GM20000 (cell line): ENCODE measurements at regions not wholly inside any gene's neighbourhood (a gene's known extent, or its start where the extent isn't known, plus 50 kb on each side); places are given as distances from the start of the nearest gene placed in this dataset.

Experiments used
- DNase-seq: peaks from one replicate; pipeline ENCODE4 v3.0.0; 2012; ENCODE audit warnings: low spot score
- CTCF ChIP-seq: IDR thresholded peaks from 2 replicates; pipeline ENCODE4 v1.5.1; 2012; ENCODE audit warnings: mild to moderate bottlenecking, control low read depth; ENCODE audit errors: extremely low read depth, missing control alignments

GRCh38 chr11:114984611-114985163, 306.4 kb downstream of the NXPE2 start:
- DNase-seq: no peak
- TF ChIP-seq CTCF: no peak

- TF ChIP-seq CTCF: no peak
- DNase-seq: no peak
Observed at GRCh38 chr11:114986365-114986764, 308.0 kb downstream of the NXPE2 start.

- DNase-seq: no peak
- no peak for TF ChIP-seq CTCF
Observed at GRCh38 chr11:114987186-114987760, 308.9 kb downstream of the NXPE2 start.

- TF ChIP-seq CTCF: no peak
- DNase-seq: no peak
Observed at GRCh38 chr11:114988644-114989043, 310.3 kb downstream of the NXPE2 start.

GRCh38 chr11:114989536-114989935, 311.2 kb downstream of the NXPE2 start:
- no peak for TF ChIP-seq CTCF
- DNase-seq: no peak

- TF ChIP-seq CTCF: no peak
- DNase-seq: no peak
Observed at GRCh38 chr11:115005663-115006062, 327.3 kb downstream of the NXPE2 start.

GRCh38 chr11:115007851-115008250, 329.5 kb downstream of the NXPE2 start:
- DNase-seq: no peak
- TF ChIP-seq CTCF: no peak
